Endothelial cell of umbilical vein (primary cell): ENCODE measurements at regions not wholly inside any gene's neighbourhood (a gene's known extent, or its start where the extent isn't known, plus 50 kb on each side); places are given as distances from the start of the nearest gene placed in this dataset.
"Not testable (repeated sequence)": the region's sequence is repeated elsewhere in the genome, so short reads cannot be mapped to it uniquely, and the experiment has no call there.

Experiments used
- BruUV-seq: library from RNA; stranded (reverse); fragments of 400-500 nt; replicated peaks from 2 replicates; lab custom pipeline; 2021; lab: Mats Ljungman, UMichigan
- CTCF ChIA-PET: fragments of 300-600, 350-600 bp; sonication (Branson Sonifier 250); formaldehyde crosslinking; loops from one replicate; lab custom pipeline; 2021; ENCODE audit warnings: antibody characterized with exemption, inconsistent platforms; lab: Charles Lee
- POLR2A ChIA-PET: fragments of 300-600, 350-600 bp; sonication (Branson Sonifier 250); formaldehyde crosslinking; loops from one replicate; lab custom pipeline; 2021; ENCODE audit warnings: antibody characterized with exemption, inconsistent platforms; lab: Charles Lee
- DNase-seq: peaks from one replicate; pipeline ENCODE4 v3.0.0-alpha.2; 2011; ENCODE audit warnings: low read depth, low spot score
- FAIRE-seq: peaks from 2 replicates; lab custom pipeline; 2011; peaks lifted over from hg19 to GRCh38; lab: Jason Lieb, UNC
- H2AFZ ChIP-seq: 2 replicates; pipeline ENCODE4 v1.6.0; 2012; ENCODE audit warnings: low read depth, low read length, control low read depth, inconsistent platforms
- H3K27ac ChIP-seq: 2 replicates; pipeline ENCODE4 v1.5.1; 2011; ENCODE audit warnings: low read depth, mild to moderate bottlenecking, control low read depth, low read length, moderate library complexity; ENCODE audit not compliant: insufficient read depth
- H3K27me3 ChIP-seq, 2 experiments: 2 replicates each; pipeline versions ENCODE4 v1.6.0 to v1.6.1; 2011; ENCODE audit warnings: low read length in 2 of 2, mixed read lengths in 1 of 2; ENCODE audit not compliant: control insufficient read depth in 2 of 2, insufficient read depth in 2 of 2
- H3K36me3 ChIP-seq, 2 experiments: 2 replicates in 1 of 2; 3 replicates in 1 of 2; pipeline ENCODE4 v1.5.1; 2011; ENCODE audit warnings: low read length in 2 of 2, mild to moderate bottlenecking in 1 of 2, moderate library complexity in 1 of 2; ENCODE audit not compliant: control insufficient read depth in 2 of 2, insufficient read depth in 2 of 2; ENCODE audit errors: extremely low read depth in 1 of 2
- H3K4me1 ChIP-seq: 3 replicates; pipeline ENCODE4 v1.5.1; 2011; ENCODE audit warnings: mild to moderate bottlenecking, low read length; ENCODE audit not compliant: control insufficient read depth, insufficient read depth; ENCODE audit errors: extremely low read depth
- H3K4me2 ChIP-seq: 2 replicates; pipeline ENCODE4 v1.6.1; 2011; ENCODE audit warnings: low read length, control low read depth, mixed read lengths; ENCODE audit not compliant: insufficient read depth
- H3K4me3 ChIP-seq, 3 experiments: fragments of 200-600 bp in 1 of 3; sonication (generic), shearing (Covaris generic) in 1 of 3; replicated peaks in 1 of 3; 2 replicates each; pipeline ENCODE4 v1.5.1; 2011 to 2016; ENCODE audit warnings: control low read depth in 3 of 3, low read length in 3 of 3, mild to moderate bottlenecking in 2 of 3, inconsistent platforms in 1 of 3, low read depth in 1 of 3, moderate library complexity in 1 of 3; ENCODE audit not compliant: insufficient read depth in 1 of 3
- H3K79me2 ChIP-seq: 2 replicates; pipeline ENCODE4 v1.6.0; 2012; ENCODE audit warnings: low read length, inconsistent platforms; ENCODE audit not compliant: control insufficient read depth, insufficient read depth
- H3K9ac ChIP-seq: replicated peaks from 2 replicates; pipeline ENCODE3; 2011; ENCODE audit warnings: low read length, control low read depth; ENCODE audit not compliant: insufficient read depth; ENCODE audit errors: extremely low read depth
- H3K9me1 ChIP-seq: replicated peaks from 3 replicates; pipeline ENCODE4 v1.6.0; 2011; ENCODE audit warnings: mild to moderate bottlenecking, low read length; ENCODE audit not compliant: control insufficient read depth, insufficient read depth; ENCODE audit errors: extremely low read depth
- H3K9me3 ChIP-seq: replicated peaks from 2 replicates; pipeline ENCODE4 v1.5.1; 2012; ENCODE audit warnings: low read length, inconsistent platforms; ENCODE audit not compliant: control insufficient read depth, insufficient read depth
- H4K20me1 ChIP-seq: replicated peaks from 2 replicates; pipeline ENCODE3; 2011; ENCODE audit warnings: mild to moderate bottlenecking, low read length; ENCODE audit not compliant: control insufficient read depth, insufficient read depth; ENCODE audit errors: extremely low read depth
- EZH2 ChIP-seq: IDR thresholded peaks from 2 replicates; pipeline ENCODE4 v1.6.1; 2012; ENCODE audit warnings: borderline replicate concordance, low read depth, mild to moderate bottlenecking, moderate library complexity, low read length, inconsistent platforms; ENCODE audit not compliant: severe bottlenecking
- FOS ChIP-seq: IDR thresholded peaks from 2 replicates; pipeline ENCODE4 v1.6.1; 2011; ENCODE audit warnings: mild to moderate bottlenecking, low read length, moderate library complexity, borderline replicate concordance; ENCODE audit not compliant: insufficient read depth
- GATA2 ChIP-seq: IDR thresholded peaks from 2 replicates; pipeline ENCODE4 v1.7.0; 2011; ENCODE audit warnings: low read depth, mild to moderate bottlenecking, moderate library complexity, mixed read lengths, low read length; ENCODE audit not compliant: insufficient read length, insufficient read depth
- JUN ChIP-seq: IDR thresholded peaks from 2 replicates; pipeline ENCODE4 v1.6.1; 2011; ENCODE audit warnings: borderline replicate concordance, low read depth; ENCODE audit not compliant: insufficient read length, insufficient read depth
- MYC ChIP-seq: IDR thresholded peaks from one replicate; pipeline ENCODE4 v1.6.1; 2011; ENCODE audit warnings: mild to moderate bottlenecking, low read depth, low read length
- POLR2A ChIP-seq: IDR thresholded peaks from 2 replicates; pipeline ENCODE4 v1.6.1; 2012; ENCODE audit warnings: low read depth, mild to moderate bottlenecking, control low read depth, low read length
- POLR2AphosphoS5 ChIP-seq: IDR thresholded peaks from 2 replicates; pipeline ENCODE4 v1.6.1; 2012; ENCODE audit warnings: low read depth, mild to moderate bottlenecking, control low read depth, low read length, moderate library complexity; ENCODE audit not compliant: insufficient read depth
- dilution Hi-C: fragments of 300-500 bp; cut with MboI; formaldehyde crosslinking; loops from one replicate; pipeline ENCODE4 v1.15.0; 2019; ENCODE audit warnings: low sequenced_read_pairs; ENCODE audit not compliant: extremely low pct_ligation_motif_present
- intact Hi-C: fragments of 100-400 bp; cut with micrococcal nuclease; formaldehyde crosslinking; loops from one replicate; pipeline ENCODE4 v1.10.0; 2022
- TF ChIP-seq, protein P1 (sequence below): IDR thresholded peaks from 2 replicates; pipeline ENCODE4 v1.6.1; 2011; ENCODE audit not compliant: insufficient read depth, insufficient read length
- TF ChIP-seq, protein P2 (sequence below), 2 donors: IDR thresholded peaks; 1 replicate in 1 of 2; 2 replicates in 1 of 2; pipeline ENCODE4 v1.5.1; 2011; ENCODE audit warnings: low read length in 2 of 2, mild to moderate bottlenecking in 2 of 2, moderate library complexity in 2 of 2, control low read depth in 1 of 2, inconsistent platforms in 1 of 2, low read depth in 1 of 2; ENCODE audit not compliant: insufficient read depth in 1 of 2; ENCODE audit errors: extremely low read depth in 1 of 2

DNA sequence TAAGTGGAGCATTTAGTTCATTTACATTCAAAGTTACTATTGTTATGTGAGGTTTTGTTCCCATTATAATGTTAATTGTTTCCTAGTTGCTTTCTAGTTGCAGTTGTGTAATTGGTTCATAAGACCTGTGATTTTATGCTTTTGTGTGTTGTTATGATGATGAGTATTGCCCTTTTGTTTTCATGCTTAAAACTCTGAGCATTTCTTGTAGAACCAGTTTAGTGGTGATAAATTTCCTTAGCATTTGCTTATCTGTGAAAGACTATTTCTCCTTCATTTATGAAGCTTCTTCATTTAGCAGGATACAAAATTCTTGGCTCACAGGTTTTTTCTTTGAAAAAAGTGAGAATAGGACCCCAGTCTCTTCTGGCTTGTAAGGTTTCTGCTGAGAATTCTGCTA, 274.8 kb upstream of the SPAG17 start:
- FAIRE-seq: no peak
- Histone ChIP-seq H3K36me3 (no peaks in the 10 kb centered on the region), H2AFZ (no peak overlapping the region), H4K20me1 (no peaks in the 10 kb centered on the region), H3K27me3 (no peaks in the 10 kb centered on the region), H3K79me2 (no peaks in the 10 kb centered on the region), H3K9me3 (no peaks in the 10 kb centered on the region), H3K9ac (no peak overlapping the region), H3K9me1 (no peaks in the 10 kb centered on the region), H3K4me2 (no peak overlapping the region), H3K4me3 (no peak overlapping the region), H3K4me1 (no peaks in the 10 kb centered on the region), H3K27ac (no peak overlapping the region)
- CTCF ChIA-PET: no interaction called here
- BruUV-seq: no TSS peak
- intact Hi-C loops (no loop called here), dilution Hi-C loops (no loop called here)
- POLR2A ChIA-PET: no interaction called here
- TF ChIP-seq, protein P1, sequence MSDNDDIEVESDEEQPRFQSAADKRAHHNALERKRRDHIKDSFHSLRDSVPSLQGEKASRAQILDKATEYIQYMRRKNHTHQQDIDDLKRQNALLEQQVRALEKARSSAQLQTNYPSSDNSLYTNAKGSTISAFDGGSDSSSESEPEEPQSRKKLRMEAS: no peak
- TF ChIP-seq GATA2 (no peak), JUN (no peak), POLR2A (no peak), POLR2AphosphoS5 (no peak), MYC (no peak), EZH2 (no peak), FOS (no peak)
- TF ChIP-seq, protein P2, sequence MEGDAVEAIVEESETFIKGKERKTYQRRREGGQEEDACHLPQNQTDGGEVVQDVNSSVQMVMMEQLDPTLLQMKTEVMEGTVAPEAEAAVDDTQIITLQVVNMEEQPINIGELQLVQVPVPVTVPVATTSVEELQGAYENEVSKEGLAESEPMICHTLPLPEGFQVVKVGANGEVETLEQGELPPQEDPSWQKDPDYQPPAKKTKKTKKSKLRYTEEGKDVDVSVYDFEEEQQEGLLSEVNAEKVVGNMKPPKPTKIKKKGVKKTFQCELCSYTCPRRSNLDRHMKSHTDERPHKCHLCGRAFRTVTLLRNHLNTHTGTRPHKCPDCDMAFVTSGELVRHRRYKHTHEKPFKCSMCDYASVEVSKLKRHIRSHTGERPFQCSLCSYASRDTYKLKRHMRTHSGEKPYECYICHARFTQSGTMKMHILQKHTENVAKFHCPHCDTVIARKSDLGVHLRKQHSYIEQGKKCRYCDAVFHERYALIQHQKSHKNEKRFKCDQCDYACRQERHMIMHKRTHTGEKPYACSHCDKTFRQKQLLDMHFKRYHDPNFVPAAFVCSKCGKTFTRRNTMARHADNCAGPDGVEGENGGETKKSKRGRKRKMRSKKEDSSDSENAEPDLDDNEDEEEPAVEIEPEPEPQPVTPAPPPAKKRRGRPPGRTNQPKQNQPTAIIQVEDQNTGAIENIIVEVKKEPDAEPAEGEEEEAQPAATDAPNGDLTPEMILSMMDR (IDR thresholded peaks at IDR 0.05; ENCODE audit: extremely low read depth in 1 of 2, insufficient read depth in 1 of 2, low read depth in 1 of 2, low read length in 2 of 2): no peak
- no peak for DNase-seq

DNA sequence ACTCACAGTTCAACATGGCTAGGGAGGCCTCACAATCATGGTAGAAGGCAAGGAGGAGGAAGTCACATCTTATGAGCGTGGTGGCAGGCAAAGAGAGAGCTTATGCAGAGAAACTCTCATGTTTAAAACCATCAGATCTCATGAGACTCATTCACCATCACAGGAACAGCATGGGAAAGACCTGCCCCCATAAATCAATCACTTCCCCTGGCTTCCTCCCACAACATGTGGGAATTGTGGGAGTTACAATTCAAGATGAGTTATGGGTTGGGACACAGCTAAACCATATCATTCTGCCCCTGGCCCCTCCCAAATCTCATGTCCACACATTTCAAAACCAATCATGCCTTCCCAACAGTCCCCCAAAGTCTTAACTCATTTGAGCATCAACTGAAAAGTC, 268.8 kb upstream of the SPAG17 start:
- H3K9me3 ChIP-seq, dilution Hi-C loops, DNase-seq, H3K27me3 ChIP-seq, H3K79me2 ChIP-seq, H3K27ac ChIP-seq, H3K9ac ChIP-seq, POLR2A ChIA-PET, H2AFZ ChIP-seq, H3K4me1 ChIP-seq, H3K9me1 ChIP-seq, H3K4me3 ChIP-seq, H3K4me2 ChIP-seq, CTCF ChIA-PET, FAIRE-seq, H4K20me1 ChIP-seq, intact Hi-C loops, H3K36me3 ChIP-seq, BruUV-seq: not testable (repeated sequence)
